ENCODE measurements at regions not wholly inside any gene's neighbourhood (a gene's known extent, or its start where the extent isn't known, plus 50 kb on each side); places are given as distances from the start of the nearest gene placed in this dataset.
"Not testable (repeated sequence)": the region's sequence is repeated elsewhere in the genome, so short reads cannot be mapped to it uniquely, and the experiment has no call there.

DNA sequence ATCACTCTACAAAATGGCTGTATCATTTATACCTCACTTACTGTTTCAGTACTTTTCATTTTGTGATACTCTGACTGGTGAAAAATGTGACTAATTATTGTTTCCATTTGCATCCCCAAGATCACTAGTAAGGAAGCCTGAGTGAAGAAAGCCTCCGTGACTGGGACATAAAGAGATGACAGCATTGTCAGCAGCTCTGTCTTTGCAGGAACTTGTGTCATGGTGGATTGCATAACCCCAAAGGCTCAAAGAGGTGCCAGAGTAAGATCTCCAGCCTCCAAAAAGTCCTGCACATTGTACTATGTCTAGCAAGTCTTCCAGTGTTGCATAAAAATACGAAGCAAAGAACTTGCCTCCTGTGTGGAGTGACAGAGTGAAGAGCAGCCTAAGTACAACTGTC lies 187.5 kb upstream of the CRIM1 start:
- H3K4me3 ChIP-seq (replicated peaks; ENCODE audit: low read depth, low read length) = no peak overlapping the region
- DNase-seq (ENCODE audit: low read depth) = no peak
- TF ChIP-seq, protein P1, sequence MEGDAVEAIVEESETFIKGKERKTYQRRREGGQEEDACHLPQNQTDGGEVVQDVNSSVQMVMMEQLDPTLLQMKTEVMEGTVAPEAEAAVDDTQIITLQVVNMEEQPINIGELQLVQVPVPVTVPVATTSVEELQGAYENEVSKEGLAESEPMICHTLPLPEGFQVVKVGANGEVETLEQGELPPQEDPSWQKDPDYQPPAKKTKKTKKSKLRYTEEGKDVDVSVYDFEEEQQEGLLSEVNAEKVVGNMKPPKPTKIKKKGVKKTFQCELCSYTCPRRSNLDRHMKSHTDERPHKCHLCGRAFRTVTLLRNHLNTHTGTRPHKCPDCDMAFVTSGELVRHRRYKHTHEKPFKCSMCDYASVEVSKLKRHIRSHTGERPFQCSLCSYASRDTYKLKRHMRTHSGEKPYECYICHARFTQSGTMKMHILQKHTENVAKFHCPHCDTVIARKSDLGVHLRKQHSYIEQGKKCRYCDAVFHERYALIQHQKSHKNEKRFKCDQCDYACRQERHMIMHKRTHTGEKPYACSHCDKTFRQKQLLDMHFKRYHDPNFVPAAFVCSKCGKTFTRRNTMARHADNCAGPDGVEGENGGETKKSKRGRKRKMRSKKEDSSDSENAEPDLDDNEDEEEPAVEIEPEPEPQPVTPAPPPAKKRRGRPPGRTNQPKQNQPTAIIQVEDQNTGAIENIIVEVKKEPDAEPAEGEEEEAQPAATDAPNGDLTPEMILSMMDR (IDR thresholded peaks at IDR 0.05; ENCODE audit: low read length, missing control alignments) = no peak

DNA sequence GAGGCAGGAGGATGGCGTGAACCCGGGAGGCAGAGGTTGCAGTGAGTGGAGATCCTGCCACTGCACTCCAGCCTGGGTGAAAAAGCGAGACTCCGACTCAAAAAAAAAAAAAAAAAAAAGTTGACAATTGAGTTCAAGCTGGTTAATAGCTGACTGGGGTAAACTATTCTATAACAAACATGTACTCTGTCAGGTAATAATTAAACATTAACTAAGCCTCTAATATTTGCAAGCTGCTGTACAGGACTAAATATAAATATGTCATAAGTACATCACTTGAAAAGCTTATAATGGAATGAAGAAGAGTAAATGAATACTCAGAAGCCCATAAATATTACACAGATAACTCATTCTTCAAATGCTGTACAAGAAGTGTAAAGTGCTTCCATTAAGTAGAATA lies 190.4 kb upstream of the CRIM1 start:
- H3K4me3 ChIP-seq (replicated peaks; ENCODE audit: low read depth, low read length) = no peak overlapping the region
- no peak for DNase-seq (ENCODE audit: low read depth)
- TF ChIP-seq, protein P1 (IDR thresholded peaks at IDR 0.05; ENCODE audit: low read length, missing control alignments) = no peak

DNA sequence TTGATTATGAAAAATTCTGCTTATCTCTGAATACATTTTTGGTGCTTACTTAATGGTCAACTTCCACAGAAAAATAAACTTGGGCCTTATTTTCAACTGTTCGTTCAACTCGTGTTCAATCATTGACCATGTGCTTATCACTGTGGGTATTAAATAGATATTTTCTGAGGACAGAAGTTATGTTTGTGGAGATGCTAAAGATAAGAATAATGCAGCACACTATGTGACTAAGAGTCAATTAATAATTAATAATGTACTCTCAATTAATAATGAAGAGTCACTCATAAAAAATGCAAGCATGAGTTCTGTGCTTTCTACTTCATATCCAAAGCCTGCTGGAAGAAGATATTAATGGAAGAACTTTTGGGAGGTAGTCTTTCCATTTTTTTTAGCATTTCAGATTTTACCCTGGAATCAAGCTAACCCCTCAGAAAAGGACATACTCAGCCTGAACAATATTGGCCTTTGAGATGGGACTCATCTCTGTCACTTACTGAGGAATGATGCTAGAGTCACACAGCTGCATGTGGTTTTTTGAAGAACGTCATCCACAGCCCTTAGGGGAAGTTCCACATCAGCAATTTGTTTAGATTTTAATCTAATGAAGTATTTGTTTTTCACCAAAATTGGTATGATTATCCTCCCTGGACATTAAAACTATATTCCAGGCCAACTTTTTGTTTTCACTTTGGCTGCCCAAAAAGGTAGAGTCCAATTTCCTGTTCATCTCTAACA lies 191.9 kb upstream of the CRIM1 start:
- no peak for DNase-seq (ENCODE audit: low read depth)
- TF ChIP-seq, protein P1 (IDR thresholded peaks at IDR 0.05; ENCODE audit: low read length, missing control alignments) = no peak

DNA sequence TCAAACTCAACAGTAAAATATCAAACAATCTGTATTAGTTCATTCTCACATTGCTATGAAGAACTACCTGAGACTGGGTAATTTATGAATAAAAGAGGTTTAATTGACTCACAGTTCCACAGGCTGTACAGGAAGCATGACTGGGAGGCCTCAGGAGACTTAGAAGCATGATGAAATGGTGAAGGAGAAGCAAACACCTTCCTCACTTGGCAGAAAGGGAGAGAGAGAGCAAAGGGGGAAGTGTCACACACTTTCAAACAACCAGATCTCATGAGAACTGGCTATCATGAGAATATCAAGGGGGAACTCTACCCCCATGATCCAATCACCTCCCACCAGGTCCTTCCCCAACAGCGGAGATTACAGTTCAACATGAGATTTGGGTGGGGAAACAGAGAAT lies 198.5 kb upstream of the CRIM1 start:
- not testable (repeated sequence) for DNase-seq (ENCODE audit: low read depth); H3K4me3 ChIP-seq (replicated peaks; ENCODE audit: low read depth, low read length)

More for the DNA sequence above, 191.9 kb upstream of the CRIM1 start:
- no peak overlapping the region for H3K4me3 ChIP-seq (replicated peaks; ENCODE audit: low read depth, low read length)

DNA sequence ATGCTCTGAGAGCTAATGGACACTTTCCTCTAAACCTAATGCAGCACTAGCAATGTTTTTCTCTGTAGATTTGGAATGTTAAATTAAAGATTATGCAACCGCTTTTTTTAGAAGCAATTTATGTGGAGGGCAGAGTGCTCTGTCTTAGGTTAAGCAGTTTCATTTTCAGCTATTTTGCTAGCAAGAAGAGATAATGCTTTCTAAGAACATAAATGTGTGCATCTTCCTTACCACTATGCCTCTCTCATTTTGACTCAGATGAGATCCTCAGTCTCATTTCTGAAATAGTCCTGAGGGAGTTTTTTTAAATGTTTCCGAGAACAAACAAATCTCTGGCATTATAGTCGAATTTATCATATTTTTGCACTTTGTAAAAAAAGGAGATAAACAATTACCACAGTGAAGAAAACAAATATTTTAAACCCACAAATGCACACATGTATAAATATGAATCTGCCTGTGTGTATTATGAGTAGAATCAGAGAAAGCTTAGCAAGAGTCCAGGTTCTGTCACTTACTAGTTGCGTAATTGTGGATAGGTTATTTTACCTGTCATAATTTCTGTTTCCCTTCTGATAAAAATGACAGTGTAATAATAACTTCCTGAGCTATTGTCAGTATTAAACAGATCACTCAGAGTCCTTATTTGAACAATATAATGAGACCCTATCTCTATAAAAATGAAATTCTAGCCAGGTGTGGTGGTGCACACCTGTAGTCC lies 207.7 kb upstream of the CRIM1 start:
- DNase-seq (ENCODE audit: low read depth) = no peak
- TF ChIP-seq, protein P1 (IDR thresholded peaks at IDR 0.05; ENCODE audit: low read length, missing control alignments) = no peak
- H3K4me3 ChIP-seq (replicated peaks; ENCODE audit: low read depth, low read length) = no peak overlapping the region

DNA sequence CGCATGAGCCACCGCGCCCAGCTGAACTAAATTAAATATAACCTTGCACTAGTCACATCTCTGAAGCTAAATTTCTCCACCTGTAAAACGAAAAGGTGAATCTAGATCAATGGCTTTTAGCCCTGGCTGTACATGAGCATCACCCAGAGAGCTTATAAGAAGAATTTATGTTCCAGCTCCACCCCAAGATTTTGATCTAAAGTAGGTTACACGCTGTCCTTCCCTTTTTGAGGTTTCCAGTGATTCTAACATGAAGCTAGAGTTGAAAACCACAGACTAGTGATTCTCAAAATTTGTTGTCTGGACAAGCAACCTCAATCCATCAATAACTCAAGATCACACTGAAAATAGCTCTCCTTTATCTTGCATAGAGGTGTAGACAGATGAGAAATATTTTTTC lies 208.8 kb upstream of the CRIM1 start:
- TF ChIP-seq, protein P1 (IDR thresholded peaks at IDR 0.05; ENCODE audit: low read length, missing control alignments) = no peak
- no peak overlapping the region for H3K4me3 ChIP-seq (replicated peaks; ENCODE audit: low read depth, low read length)
- no peak for DNase-seq (ENCODE audit: low read depth)

DNA sequence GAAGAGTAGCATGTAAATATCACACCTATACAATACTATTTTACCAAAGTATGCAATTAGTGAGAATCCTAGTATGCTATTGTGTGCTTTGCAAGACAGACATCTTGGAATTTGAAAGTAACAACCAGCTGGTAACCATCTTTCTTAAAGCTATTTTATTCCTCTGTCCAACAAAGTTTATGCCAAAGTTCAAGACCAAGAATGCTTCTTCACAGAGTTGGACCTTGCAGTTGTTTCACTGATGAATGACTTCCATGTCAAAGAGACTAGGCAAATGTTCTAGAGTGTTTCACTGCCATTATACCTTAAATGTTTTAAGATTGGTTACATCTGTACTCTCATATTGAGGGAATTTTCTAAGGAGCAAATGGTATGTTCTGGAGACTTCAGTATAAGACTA lies 215.2 kb upstream of the CRIM1 start:
- DNase-seq (ENCODE audit: low read depth) = no peak
- H3K4me3 ChIP-seq (replicated peaks; ENCODE audit: low read depth, low read length) = no peak overlapping the region
- TF ChIP-seq, protein P1 (IDR thresholded peaks at IDR 0.05; ENCODE audit: low read length, missing control alignments) = no peak
